CD14-positive monocyte (primary cell): ENCODE measurements at regions not wholly inside any gene's neighbourhood (a gene's known extent, or its start where the extent isn't known, plus 50 kb on each side); places are given as distances from the start of the nearest gene placed in this dataset.

ENCODE experiments used
- DNase-seq, 3 donors: peaks; one replicate each; pipeline ENCODE4 v3.0.0-alpha.2; 2011 to 2022
- H2AFZ ChIP-seq: 2 replicates; pipeline ENCODE4 v1.6.0; 2012; ENCODE audit warnings: mild to moderate bottlenecking, low read depth, low read length, inconsistent platforms; ENCODE audit not compliant: insufficient read depth, poor library complexity, severe bottlenecking
- H3K27ac ChIP-seq, 2 donors: 1 replicate in 1 of 2; 2 replicates in 1 of 2; pipeline ENCODE4 v1.5.1; 2012 to 2013; ENCODE audit warnings: low read length in 2 of 2, control low read depth in 1 of 2, inconsistent platforms in 1 of 2, low read depth in 1 of 2, mild to moderate bottlenecking in 1 of 2
- H3K27me3 ChIP-seq, 2 donors: one replicate each; pipeline versions ENCODE4 v1.6.0 to v1.6.1; 2011 to 2013; ENCODE audit warnings: low read length in 2 of 2; ENCODE audit not compliant: control insufficient read depth in 2 of 2, insufficient read depth in 2 of 2
- H3K36me3 ChIP-seq, 2 donors: replicated peaks in 1 of 2; 1 replicate in 1 of 2; 2 replicates in 1 of 2; pipeline versions ENCODE4 v1.5.1 to v1.6.1; 2012 to 2013; ENCODE audit warnings: low read length in 2 of 2, control low read depth in 1 of 2, inconsistent platforms in 1 of 2, mild to moderate bottlenecking in 1 of 2; ENCODE audit not compliant: insufficient read depth in 2 of 2, control insufficient read depth in 1 of 2
- H3K4me1 ChIP-seq, 2 donors: 1 replicate in 1 of 2; 2 replicates in 1 of 2; pipeline versions ENCODE4 v1.5.1 to v1.6.1; 2012 to 2013; ENCODE audit warnings: low read length in 2 of 2, control low read depth in 1 of 2, inconsistent platforms in 1 of 2, mild to moderate bottlenecking in 1 of 2, moderate library complexity in 1 of 2; ENCODE audit not compliant: insufficient read depth in 2 of 2, control insufficient read depth in 1 of 2
- H3K4me2 ChIP-seq: replicated peaks from 2 replicates; pipeline ENCODE3; 2012; ENCODE audit warnings: low read length, moderate library complexity, mild to moderate bottlenecking; ENCODE audit not compliant: poor library complexity, severe bottlenecking; ENCODE audit errors: extremely low read depth
- H3K4me3 ChIP-seq, 3 experiments: fragments of 200-600 bp in 1 of 3; sonication (generic) in 1 of 3; replicated peaks in 1 of 3; 1 replicate in 2 of 3; 2 replicates in 1 of 3; pipeline ENCODE4 v1.5.1; 2011 to 2013; ENCODE audit warnings: low read length in 3 of 3, mild to moderate bottlenecking in 3 of 3, control low read depth in 2 of 3, low read depth in 2 of 3, inconsistent platforms in 1 of 3, moderate library complexity in 1 of 3
- H3K79me2 ChIP-seq: 2 replicates; pipeline ENCODE4 v1.6.0; 2012; ENCODE audit warnings: mild to moderate bottlenecking, control low read depth, inconsistent platforms, low read length, moderate library complexity; ENCODE audit not compliant: insufficient read depth
- H3K9ac ChIP-seq: 2 replicates; pipeline ENCODE4 v1.6.0; 2017; ENCODE audit warnings: low read length, mild to moderate bottlenecking; ENCODE audit not compliant: insufficient read depth, poor library complexity, severe bottlenecking
- H3K9me3 ChIP-seq, 2 donors: replicated peaks in 1 of 2; 1 replicate in 1 of 2; 2 replicates in 1 of 2; pipeline versions ENCODE4 v1.5.1 to v1.6.1; 2012 to 2013; ENCODE audit warnings: low read length in 2 of 2, control low read depth in 1 of 2; ENCODE audit not compliant: control insufficient read depth in 1 of 2, insufficient read depth in 1 of 2
- H4K20me1 ChIP-seq: 2 replicates; pipeline ENCODE4 v1.6.0; 2012; ENCODE audit warnings: mild to moderate bottlenecking, low read length, control low read depth, moderate library complexity; ENCODE audit not compliant: insufficient read depth
- H3K27ac Mint-ChIP-seq, 7 donors: one replicate each; pipeline ENCODE4 v1.8.0; 2020; ENCODE audit warnings: mild to moderate bottlenecking in 7 of 7, mixed read lengths in 7 of 7, moderate library complexity in 6 of 7, inconsistent platforms in 2 of 7
- H3K27me3 Mint-ChIP-seq, 3 donors: one replicate each; pipeline ENCODE4 v1.8.0; 2021 to 2022; ENCODE audit warnings: low read depth in 3 of 3, mild to moderate bottlenecking in 3 of 3, mixed read lengths in 3 of 3, moderate library complexity in 3 of 3, inconsistent platforms in 1 of 3
- H3K36me3 Mint-ChIP-seq, 2 donors: one replicate each; pipeline ENCODE4 v1.8.0; 2020; ENCODE audit warnings: mixed read lengths in 2 of 2, inconsistent platforms in 1 of 2, mild to moderate bottlenecking in 1 of 2
- H3K4me1 Mint-ChIP-seq: one replicate; pipeline ENCODE4 v1.8.0; 2020; ENCODE audit warnings: mild to moderate bottlenecking, mixed read lengths
- H3K4me3 Mint-ChIP-seq, 2 donors: one replicate each; pipeline ENCODE4 v1.8.0; 2020; ENCODE audit warnings: mild to moderate bottlenecking in 2 of 2, mixed read lengths in 2 of 2, moderate library complexity in 1 of 2
- H3K9me3 Mint-ChIP-seq, 7 donors: one replicate each; pipeline ENCODE4 v1.8.0; 2020 to 2022; ENCODE audit warnings: mixed read lengths in 7 of 7, mild to moderate bottlenecking in 6 of 7, moderate library complexity in 6 of 7, inconsistent platforms in 2 of 7
- CTCF ChIP-seq: fragments of 200-600 bp; IDR thresholded peaks from one replicate; pipeline ENCODE4 v1.8.0; 2022; ENCODE audit warnings: antibody characterized with exemption, mild to moderate bottlenecking
- WGBS: methylation state at CpG from one replicate; pipeline ENCODE4 v1.1.5; 2013; ENCODE audit warnings: missing lambda C conversion rate; ENCODE audit not compliant: insufficient coverage; 5-methylcytosine and 5-hydroxymethylcytosine counted together
- intact Hi-C, 2 donors: fragments of 100-400 bp; cut with micrococcal nuclease; formaldehyde crosslinking; loops; one replicate each; pipeline versions ENCODE4 v1.15.0 to v1.15.1; 2023

- H3K4me3 Mint-ChIP-seq: no peak overlapping the region
- DNase-seq: no peak
- intact Hi-C loops: no loop called here
- no peak for TF ChIP-seq CTCF
- H3K9me3 Mint-ChIP-seq: peaks cover 0 to 4% (median 0%) of the 10 kb centered on the region in 7 donors
- H3K4me3 ChIP-seq: no peak overlapping the region
- 89% methylated on average over 3 of the region's 4 CpGs for WGBS
- no peak overlapping the region for H3K9ac ChIP-seq
- H4K20me1 ChIP-seq: no peaks in the 10 kb centered on the region
- no peaks in the 10 kb centered on the region for H3K9me3 ChIP-seq
- no peaks in the 10 kb centered on the region for H3K27me3 ChIP-seq
- H2AFZ ChIP-seq: no peak overlapping the region
- peaks cover 5 to 9% (median 8%) of the 10 kb centered on the region in 3 donors for H3K27me3 Mint-ChIP-seq
- no peak overlapping the region for H3K27ac ChIP-seq
- no peaks in the 10 kb centered on the region for H3K79me2 ChIP-seq
- no peaks in the 10 kb centered on the region for H3K36me3 Mint-ChIP-seq
- H3K4me1 ChIP-seq: no peaks in the 10 kb centered on the region
- H3K4me2 ChIP-seq: no peak overlapping the region
- no peaks in the 10 kb centered on the region for H3K4me1 Mint-ChIP-seq
- no peaks in the 10 kb centered on the region for H3K36me3 ChIP-seq
- no peak overlapping the region for H3K27ac Mint-ChIP-seq
Observed at GRCh38 chr2:173631127-173631460, 276.4 kb downstream of the CDCA7 start.

GRCh38 chr2:173644146-173644545 lies 289.5 kb downstream of the CDCA7 start:
- Histone ChIP-seq H3K36me3 (no peaks in the 10 kb centered on the region), H3K4me2 (no peak overlapping the region), H3K4me1 (no peaks in the 10 kb centered on the region), H3K27me3 (no peaks in the 10 kb centered on the region), H3K9ac (no peak overlapping the region), H3K9me3 (no peaks in the 10 kb centered on the region), H3K79me2 (no peaks in the 10 kb centered on the region), H3K27ac (no peak overlapping the region), H4K20me1 (no peaks in the 10 kb centered on the region), H3K4me3 (no peak overlapping the region), H2AFZ (no peak overlapping the region)
- intact Hi-C loops: no loop called here
- no peak for DNase-seq
- H3K27me3 Mint-ChIP-seq: peaks cover 0 to 6% (median 3%) of the 10 kb centered on the region in 3 donors
- no peak overlapping the region for H3K27ac Mint-ChIP-seq
- no peaks in the 10 kb centered on the region for H3K36me3 Mint-ChIP-seq
- peaks cover 0 to 2% (median 0%) of the 10 kb centered on the region in 7 donors for H3K9me3 Mint-ChIP-seq
- no peak for TF ChIP-seq CTCF
- no peak overlapping the region for H3K4me3 Mint-ChIP-seq
- H3K4me1 Mint-ChIP-seq: peaks cover 5% of the 10 kb centered on the region
- WGBS: no CpG with 5 or more reads among the region's 3 CpGs
